OCI-LY1 (cell line): ENCODE measurements at regions not wholly inside any gene's neighbourhood (a gene's known extent, or its start where the extent isn't known, plus 50 kb on each side); places are given as distances from the start of the nearest gene placed in this dataset.

ENCODE experiments used
- EZH2 ChIP-seq: fragments of 200-600 bp; sonication (generic), shearing (Covaris generic); IDR thresholded peaks from 2 replicates; pipeline ENCODE4 v1.8.0; 2017; ENCODE audit warnings: borderline replicate concordance, mixed run types, mild to moderate bottlenecking, antibody characterized with exemption, low read length, moderate library complexity, mixed read lengths
- TF ChIP-seq, protein P1 (sequence below): fragments of 200-600 bp; sonication (generic), shearing (Covaris generic); IDR thresholded peaks from 2 replicates; pipeline ENCODE4 v1.5.1; 2017; ENCODE audit warnings: mild to moderate bottlenecking, antibody characterized with exemption, low read length, moderate library complexity, mixed read lengths

DNA sequence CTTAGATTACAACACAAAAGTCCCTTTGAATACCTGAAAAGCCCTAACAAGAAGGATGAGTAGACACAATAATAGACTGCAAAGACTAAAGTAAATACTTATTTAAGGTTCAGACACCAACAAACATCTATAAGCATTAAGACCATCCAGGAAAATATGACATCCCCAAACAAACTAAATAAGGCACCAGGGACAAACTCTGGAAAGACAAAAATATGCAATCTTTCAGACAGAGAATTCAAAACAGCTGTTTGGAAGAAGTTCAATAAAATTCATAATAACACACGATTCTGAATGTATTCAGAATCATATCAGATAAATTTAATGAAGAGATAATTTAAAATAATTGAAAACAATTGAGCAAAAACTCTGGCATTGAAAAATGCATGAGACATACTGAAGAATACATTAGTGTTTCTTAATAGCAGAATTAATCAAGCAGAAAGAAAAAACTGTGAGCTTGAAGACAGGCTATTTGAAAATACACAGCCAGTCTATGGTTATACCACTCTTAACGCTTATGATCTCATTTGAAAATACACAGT, 1388.8 kb downstream of the DSC3 start:
- TF ChIP-seq, protein P1, sequence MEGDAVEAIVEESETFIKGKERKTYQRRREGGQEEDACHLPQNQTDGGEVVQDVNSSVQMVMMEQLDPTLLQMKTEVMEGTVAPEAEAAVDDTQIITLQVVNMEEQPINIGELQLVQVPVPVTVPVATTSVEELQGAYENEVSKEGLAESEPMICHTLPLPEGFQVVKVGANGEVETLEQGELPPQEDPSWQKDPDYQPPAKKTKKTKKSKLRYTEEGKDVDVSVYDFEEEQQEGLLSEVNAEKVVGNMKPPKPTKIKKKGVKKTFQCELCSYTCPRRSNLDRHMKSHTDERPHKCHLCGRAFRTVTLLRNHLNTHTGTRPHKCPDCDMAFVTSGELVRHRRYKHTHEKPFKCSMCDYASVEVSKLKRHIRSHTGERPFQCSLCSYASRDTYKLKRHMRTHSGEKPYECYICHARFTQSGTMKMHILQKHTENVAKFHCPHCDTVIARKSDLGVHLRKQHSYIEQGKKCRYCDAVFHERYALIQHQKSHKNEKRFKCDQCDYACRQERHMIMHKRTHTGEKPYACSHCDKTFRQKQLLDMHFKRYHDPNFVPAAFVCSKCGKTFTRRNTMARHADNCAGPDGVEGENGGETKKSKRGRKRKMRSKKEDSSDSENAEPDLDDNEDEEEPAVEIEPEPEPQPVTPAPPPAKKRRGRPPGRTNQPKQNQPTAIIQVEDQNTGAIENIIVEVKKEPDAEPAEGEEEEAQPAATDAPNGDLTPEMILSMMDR: no peak
- no peak for TF ChIP-seq EZH2
